Coronary artery (tissue), 2 donors: ENCODE measurements at regions not wholly inside any gene's neighbourhood (a gene's known extent, or its start where the extent isn't known, plus 50 kb on each side); places are given as distances from the start of the nearest gene placed in this dataset.

Experiments used
- DNase-seq: peaks from one replicate; pipeline ENCODE4 v3.0.0-alpha.2; 2017; ENCODE audit warnings: low spot score
- H3K27ac ChIP-seq, 2 donors: fragments of 200-600 bp; sonication (generic); one replicate each; pipeline ENCODE4 v1.5.1; 2016 to 2019
- H3K4me3 ChIP-seq: fragments of 200-600 bp; sonication (generic); 2 replicates; pipeline ENCODE4 v1.5.1; 2016; ENCODE audit warnings: mild to moderate bottlenecking, moderate library complexity
- CTCF ChIP-seq: fragments of 200-600 bp; sonication (generic); IDR thresholded peaks from one replicate; pipeline ENCODE4 v1.5.1; 2019; ENCODE audit warnings: antibody characterized with exemption

- TF ChIP-seq CTCF: no peak
- DNase-seq: no peak
- no peak overlapping the region for H3K27ac ChIP-seq
These were observed 422.0 kb downstream of the CTTN start for GRCh38 chr11:70820311-70820710.

GRCh38 chr11:70820712-70821111 is 422.4 kb downstream of the CTTN start:
- Histone ChIP-seq H3K27ac (no peak overlapping the region), H3K4me3 (no peak overlapping the region)
- DNase-seq: no peak
- no peak for TF ChIP-seq CTCF

More at GRCh38 chr11:70820311-70820710, 422.0 kb downstream of the CTTN start:
- no peak overlapping the region for H3K4me3 ChIP-seq

GRCh38 chr11:70823771-70824170 is 425.4 kb downstream of the CTTN start:
- H3K27ac ChIP-seq: no peak overlapping the region
- no peak overlapping the region for H3K4me3 ChIP-seq
- TF ChIP-seq CTCF: no peak
- DNase-seq: no peak

- no peak overlapping the region for H3K27ac ChIP-seq
- TF ChIP-seq CTCF: no peak
- no peak overlapping the region for H3K4me3 ChIP-seq
- no peak for DNase-seq
These were observed 426.4 kb downstream of the CTTN start for GRCh38 chr11:70824605-70825245.

- no peak for TF ChIP-seq CTCF
- Histone ChIP-seq H3K4me3 (peak overlapping the region; percentile 49), H3K27ac (no peak overlapping the region)
- no peak for DNase-seq
These were observed 426.4 kb downstream of the SHANK2 start for GRCh38 chr11:70825893-70826540.

- TF ChIP-seq CTCF: no peak
- Histone ChIP-seq H3K4me3 (peak overlapping the region; percentile 49), H3K27ac (no peak overlapping the region)
- no peak for DNase-seq
These were observed 425.6 kb downstream of the SHANK2 start for GRCh38 chr11:70826541-70827335.
